HCT116 (cell line): ENCODE measurements at regions not wholly inside any gene's neighbourhood (a gene's known extent, or its start where the extent isn't known, plus 50 kb on each side); places are given as distances from the start of the nearest gene placed in this dataset.

Source experiments
- CEBPB ChIP-seq: IDR thresholded peaks from 2 replicates; pipeline ENCODE4 v1.6.1; 2012; ENCODE audit warnings: low read depth
- EZH2 ChIP-seq: fragments of 200-600 bp; sonication (generic); IDR thresholded peaks from 2 replicates; pipeline ENCODE4 v1.6.1; 2017; ENCODE audit warnings: antibody characterized with exemption, mixed run types
- POLR2A ChIP-seq: IDR thresholded peaks from 2 replicates; pipeline ENCODE4 v1.7.0; 2011; ENCODE audit warnings: borderline replicate concordance; ENCODE audit not compliant: insufficient read depth, insufficient read length; ENCODE audit errors: extremely low read depth
- POLR2AphosphoS5 ChIP-seq: IDR thresholded peaks from 2 replicates; pipeline ENCODE4 v1.6.1; 2011; ENCODE audit warnings: mild to moderate bottlenecking, low read depth, low read length, moderate library complexity
- RAD21 ChIP-seq: IDR thresholded peaks from 2 replicates; pipeline ENCODE4 v1.6.1; 2012; ENCODE audit warnings: low read depth, mild to moderate bottlenecking
- SP1 ChIP-seq: IDR thresholded peaks from 2 replicates; pipeline ENCODE4 v1.6.1; 2012; ENCODE audit warnings: low read depth
- SRF ChIP-seq: IDR thresholded peaks from 2 replicates; pipeline ENCODE4 v1.6.1; 2012; ENCODE audit warnings: low read depth
- TCF7L2 ChIP-seq: IDR thresholded peaks from 2 replicates; pipeline ENCODE4 v1.7.0; 2011; ENCODE audit warnings: borderline replicate concordance, inconsistent platforms; ENCODE audit not compliant: insufficient read depth, insufficient read length; ENCODE audit errors: extremely low read depth
- YY1 ChIP-seq: IDR thresholded peaks from 2 replicates; pipeline ENCODE4 v1.6.1; 2011; ENCODE audit warnings: low read length, low read depth, moderate library complexity, mild to moderate bottlenecking; ENCODE audit not compliant: insufficient replicate concordance; ENCODE audit errors: extremely low read depth
- ZFX ChIP-seq: fragments of 450-650 bp; IDR thresholded peaks from 2 replicates; pipeline ENCODE4 v1.6.1; 2017
- TF ChIP-seq, protein P1 (sequence below), 3 experiments: fragments of 200-600 bp in 1 of 3; sonication (generic) in 1 of 3; IDR thresholded peaks in 2 of 3; conservative IDR thresholded peaks in 1 of 3; 2 replicates each; pipeline ENCODE4 v1.5.1; 2012 to 2017; ENCODE audit warnings: low read depth in 2 of 3, low read length in 2 of 3, antibody characterized with exemption in 1 of 3, borderline replicate concordance in 1 of 3, control low read depth in 1 of 3, mild to moderate bottlenecking in 1 of 3, mixed read lengths in 1 of 3, mixed run types in 1 of 3, moderate library complexity in 1 of 3; ENCODE audit not compliant: insufficient read depth in 1 of 3
- TF ChIP-seq, protein P2 (sequence below): IDR thresholded peaks from 2 replicates; pipeline ENCODE4 v1.6.1; 2011; ENCODE audit warnings: mild to moderate bottlenecking, low read length, moderate library complexity; ENCODE audit not compliant: insufficient replicate concordance; ENCODE audit errors: extremely low read depth
- TF ChIP-seq, protein P3 (sequence below): IDR thresholded peaks from 2 replicates; pipeline ENCODE4 v1.6.1; 2012; ENCODE audit warnings: low read depth

DNA sequence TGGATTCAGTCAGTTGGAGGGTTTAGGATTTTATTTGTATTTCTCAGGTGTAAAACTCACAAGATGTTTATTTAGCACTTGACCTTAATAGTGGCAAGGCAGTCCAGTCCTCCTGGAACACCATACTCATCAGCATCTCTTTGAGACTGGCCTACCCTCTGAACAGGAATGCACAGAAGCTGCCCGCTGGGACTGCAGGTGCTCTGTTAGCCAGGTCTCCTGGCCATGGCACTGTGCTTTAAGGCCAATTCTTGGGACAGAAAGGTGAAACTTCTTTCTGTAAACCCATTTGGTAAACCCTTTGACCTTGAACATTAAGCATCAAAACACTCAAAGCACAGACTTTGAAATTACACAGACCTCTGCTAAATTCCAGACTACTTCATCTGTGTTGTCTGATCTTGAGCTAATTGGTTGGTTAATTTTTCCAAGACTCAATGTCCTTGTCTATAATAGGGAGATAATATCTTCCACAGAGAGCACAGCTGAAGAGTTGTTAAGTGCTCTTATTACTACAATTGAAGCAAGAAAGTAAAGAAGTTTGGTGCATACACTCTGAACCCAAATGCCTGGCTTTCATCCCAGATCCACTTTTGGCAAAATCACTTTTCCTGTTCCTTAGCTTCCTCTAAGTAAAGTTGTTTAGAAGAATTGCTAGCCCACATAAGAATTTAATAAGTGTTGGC lies 54.9 kb upstream of the NT5E start:
- TF ChIP-seq, protein P1, sequence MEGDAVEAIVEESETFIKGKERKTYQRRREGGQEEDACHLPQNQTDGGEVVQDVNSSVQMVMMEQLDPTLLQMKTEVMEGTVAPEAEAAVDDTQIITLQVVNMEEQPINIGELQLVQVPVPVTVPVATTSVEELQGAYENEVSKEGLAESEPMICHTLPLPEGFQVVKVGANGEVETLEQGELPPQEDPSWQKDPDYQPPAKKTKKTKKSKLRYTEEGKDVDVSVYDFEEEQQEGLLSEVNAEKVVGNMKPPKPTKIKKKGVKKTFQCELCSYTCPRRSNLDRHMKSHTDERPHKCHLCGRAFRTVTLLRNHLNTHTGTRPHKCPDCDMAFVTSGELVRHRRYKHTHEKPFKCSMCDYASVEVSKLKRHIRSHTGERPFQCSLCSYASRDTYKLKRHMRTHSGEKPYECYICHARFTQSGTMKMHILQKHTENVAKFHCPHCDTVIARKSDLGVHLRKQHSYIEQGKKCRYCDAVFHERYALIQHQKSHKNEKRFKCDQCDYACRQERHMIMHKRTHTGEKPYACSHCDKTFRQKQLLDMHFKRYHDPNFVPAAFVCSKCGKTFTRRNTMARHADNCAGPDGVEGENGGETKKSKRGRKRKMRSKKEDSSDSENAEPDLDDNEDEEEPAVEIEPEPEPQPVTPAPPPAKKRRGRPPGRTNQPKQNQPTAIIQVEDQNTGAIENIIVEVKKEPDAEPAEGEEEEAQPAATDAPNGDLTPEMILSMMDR (IDR thresholded peaks at IDR 0.05 in 2 of 3, conservative IDR thresholded peaks at IDR 0.05 in 1 of 3; ENCODE audit: borderline replicate concordance in 1 of 3, insufficient read depth in 1 of 3, low read depth in 2 of 3, low read length in 2 of 3) = no peak
- no peak for TF ChIP-seq POLR2AphosphoS5
- no peak for TF ChIP-seq ZFX
- TF ChIP-seq, protein P2, sequence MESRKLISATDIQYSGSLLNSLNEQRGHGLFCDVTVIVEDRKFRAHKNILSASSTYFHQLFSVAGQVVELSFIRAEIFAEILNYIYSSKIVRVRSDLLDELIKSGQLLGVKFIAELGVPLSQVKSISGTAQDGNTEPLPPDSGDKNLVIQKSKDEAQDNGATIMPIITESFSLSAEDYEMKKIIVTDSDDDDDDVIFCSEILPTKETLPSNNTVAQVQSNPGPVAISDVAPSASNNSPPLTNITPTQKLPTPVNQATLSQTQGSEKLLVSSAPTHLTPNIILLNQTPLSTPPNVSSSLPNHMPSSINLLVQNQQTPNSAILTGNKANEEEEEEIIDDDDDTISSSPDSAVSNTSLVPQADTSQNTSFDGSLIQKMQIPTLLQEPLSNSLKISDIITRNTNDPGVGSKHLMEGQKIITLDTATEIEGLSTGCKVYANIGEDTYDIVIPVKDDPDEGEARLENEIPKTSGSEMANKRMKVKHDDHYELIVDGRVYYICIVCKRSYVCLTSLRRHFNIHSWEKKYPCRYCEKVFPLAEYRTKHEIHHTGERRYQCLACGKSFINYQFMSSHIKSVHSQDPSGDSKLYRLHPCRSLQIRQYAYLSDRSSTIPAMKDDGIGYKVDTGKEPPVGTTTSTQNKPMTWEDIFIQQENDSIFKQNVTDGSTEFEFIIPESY = no peak
- no peak for TF ChIP-seq YY1
- TF ChIP-seq SRF = no peak
- TF ChIP-seq EZH2 = no peak
- no peak for TF ChIP-seq CEBPB
- TF ChIP-seq RAD21 = no peak
- no peak for TF ChIP-seq TCF7L2
- TF ChIP-seq SP1 = no peak
- no peak for TF ChIP-seq POLR2A
- TF ChIP-seq, protein P3, sequence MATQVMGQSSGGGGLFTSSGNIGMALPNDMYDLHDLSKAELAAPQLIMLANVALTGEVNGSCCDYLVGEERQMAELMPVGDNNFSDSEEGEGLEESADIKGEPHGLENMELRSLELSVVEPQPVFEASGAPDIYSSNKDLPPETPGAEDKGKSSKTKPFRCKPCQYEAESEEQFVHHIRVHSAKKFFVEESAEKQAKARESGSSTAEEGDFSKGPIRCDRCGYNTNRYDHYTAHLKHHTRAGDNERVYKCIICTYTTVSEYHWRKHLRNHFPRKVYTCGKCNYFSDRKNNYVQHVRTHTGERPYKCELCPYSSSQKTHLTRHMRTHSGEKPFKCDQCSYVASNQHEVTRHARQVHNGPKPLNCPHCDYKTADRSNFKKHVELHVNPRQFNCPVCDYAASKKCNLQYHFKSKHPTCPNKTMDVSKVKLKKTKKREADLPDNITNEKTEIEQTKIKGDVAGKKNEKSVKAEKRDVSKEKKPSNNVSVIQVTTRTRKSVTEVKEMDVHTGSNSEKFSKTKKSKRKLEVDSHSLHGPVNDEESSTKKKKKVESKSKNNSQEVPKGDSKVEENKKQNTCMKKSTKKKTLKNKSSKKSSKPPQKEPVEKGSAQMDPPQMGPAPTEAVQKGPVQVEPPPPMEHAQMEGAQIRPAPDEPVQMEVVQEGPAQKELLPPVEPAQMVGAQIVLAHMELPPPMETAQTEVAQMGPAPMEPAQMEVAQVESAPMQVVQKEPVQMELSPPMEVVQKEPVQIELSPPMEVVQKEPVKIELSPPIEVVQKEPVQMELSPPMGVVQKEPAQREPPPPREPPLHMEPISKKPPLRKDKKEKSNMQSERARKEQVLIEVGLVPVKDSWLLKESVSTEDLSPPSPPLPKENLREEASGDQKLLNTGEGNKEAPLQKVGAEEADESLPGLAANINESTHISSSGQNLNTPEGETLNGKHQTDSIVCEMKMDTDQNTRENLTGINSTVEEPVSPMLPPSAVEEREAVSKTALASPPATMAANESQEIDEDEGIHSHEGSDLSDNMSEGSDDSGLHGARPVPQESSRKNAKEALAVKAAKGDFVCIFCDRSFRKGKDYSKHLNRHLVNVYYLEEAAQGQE = no peak
